Bronchial epithelial cell (primary cell): ENCODE measurements at regions not wholly inside any gene's neighbourhood (a gene's known extent, or its start where the extent isn't known, plus 50 kb on each side); places are given as distances from the start of the nearest gene placed in this dataset.
"Not testable (repeated sequence)": the region's sequence is repeated elsewhere in the genome, so short reads cannot be mapped to it uniquely, and the experiment has no call there.

Experiments
- DNase-seq: peaks from one replicate; pipeline ENCODE4 v3.0.0-alpha.2; 2010; ENCODE audit warnings: low read depth
- FAIRE-seq: peaks from 2 replicates; lab custom pipeline; 2011; peaks lifted over from hg19 to GRCh38; lab: Jason Lieb, UNC
- H3K27me3 ChIP-seq: 2 replicates; pipeline ENCODE4 v1.5.1; 2011; ENCODE audit warnings: low read length; ENCODE audit not compliant: control insufficient read depth, insufficient read depth
- H3K36me3 ChIP-seq: 2 replicates; pipeline ENCODE4 v1.5.1; 2011; ENCODE audit warnings: low read length; ENCODE audit not compliant: control insufficient read depth, insufficient read depth
- H3K4me3 ChIP-seq: 2 replicates; pipeline ENCODE4 v1.5.1; 2011; ENCODE audit warnings: mild to moderate bottlenecking, low read depth, low read length, control low read depth
- CTCF ChIP-seq: IDR thresholded peaks from 2 replicates; pipeline ENCODE4 v1.5.1; 2011; ENCODE audit warnings: mild to moderate bottlenecking, moderate library complexity, low read length, control low read depth, inconsistent platforms; ENCODE audit not compliant: insufficient read depth, severe bottlenecking

GRCh38 chr3:160098261-160098908 lies 109.8 kb downstream of the IL12A start:
- Histone ChIP-seq H3K4me3 (no peak overlapping the region), H3K36me3 (no peaks in the 10 kb centered on the region), H3K27me3 (no peaks in the 10 kb centered on the region)
- FAIRE-seq: no peak
- DNase-seq: no peak
- no peak for TF ChIP-seq CTCF

DNA sequence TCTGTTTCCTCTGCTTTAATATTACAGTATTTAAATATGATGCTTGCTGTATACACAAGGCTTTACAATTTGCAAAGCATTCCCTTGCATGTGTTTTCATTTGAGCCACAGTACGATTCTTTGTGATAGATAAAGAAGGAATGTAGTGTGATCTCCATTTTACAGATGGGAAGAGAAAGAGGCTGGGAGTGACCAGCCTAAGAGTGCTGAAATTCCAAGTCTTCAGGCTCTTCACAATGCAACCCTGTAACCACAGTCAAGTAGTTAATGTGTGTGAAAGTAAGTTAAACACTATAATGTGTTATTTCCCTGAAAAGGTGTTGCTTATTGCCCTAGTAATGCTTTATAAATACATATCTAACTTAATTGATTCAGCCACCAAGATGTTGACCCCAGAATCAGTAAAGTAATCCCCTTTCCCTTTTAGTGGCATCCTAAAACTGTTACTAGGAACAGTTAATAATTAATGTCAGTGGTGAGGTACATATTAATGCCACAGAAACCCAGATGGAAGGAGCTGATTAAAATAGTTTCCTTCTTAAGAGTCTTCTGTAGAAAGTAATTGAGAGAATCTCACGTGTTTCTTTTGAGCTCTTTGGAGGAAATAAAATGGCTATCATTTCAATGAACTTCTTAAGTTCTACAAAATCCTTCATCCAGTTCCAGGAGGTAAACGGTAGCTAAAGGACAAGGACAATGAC lies 110.4 kb downstream of the IL12A start:
- no peak for TF ChIP-seq CTCF
- no peaks in the 10 kb centered on the region for H3K36me3 ChIP-seq
- DNase-seq: no peak

DNA sequence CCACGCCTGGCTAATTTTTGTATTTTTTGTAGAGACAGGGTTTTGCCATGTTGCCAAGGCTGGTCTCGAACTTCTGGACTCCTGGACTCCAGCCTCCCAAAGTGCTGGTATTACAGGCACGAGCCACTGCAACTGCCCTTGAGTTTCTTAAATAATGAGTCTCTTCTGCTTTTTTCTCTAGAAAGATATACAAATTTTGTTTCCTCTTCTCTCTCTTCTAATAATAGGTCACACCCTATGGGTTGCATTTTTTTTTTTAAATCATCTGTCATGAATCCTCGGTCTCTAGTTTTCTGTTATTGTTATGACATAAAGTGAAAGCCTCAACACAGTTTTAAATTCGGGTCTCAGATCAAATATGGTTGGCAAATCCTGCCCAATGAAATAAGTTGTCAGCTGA lies 111.2 kb downstream of the IL12A start:
- DNase-seq: no peak
- no peak for TF ChIP-seq CTCF
- FAIRE-seq: no peak

More for the DNA sequence above, 110.4 kb downstream of the IL12A start:
- H3K27me3 ChIP-seq: no peaks in the 10 kb centered on the region
- no peak for FAIRE-seq
- H3K4me3 ChIP-seq: no peak overlapping the region

DNA sequence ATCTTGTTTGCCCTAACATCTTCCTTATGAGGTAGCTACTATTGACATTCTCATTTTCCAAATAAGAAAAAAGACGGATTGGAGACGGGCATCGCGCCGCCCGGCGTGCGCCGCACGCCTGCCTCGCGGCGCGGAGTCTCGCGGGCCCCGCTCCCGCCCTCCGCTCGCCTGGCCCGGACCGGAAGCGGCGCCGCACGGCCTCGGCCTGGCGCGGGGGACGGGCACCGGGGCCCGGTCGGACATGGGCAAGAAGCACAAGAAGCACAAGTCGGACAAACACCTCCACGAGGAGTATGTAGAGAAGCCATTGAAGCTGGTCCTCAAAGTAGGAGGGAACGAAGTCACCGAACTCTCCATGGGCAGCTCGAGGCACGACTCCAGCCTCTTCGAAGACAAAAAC lies 112.0 kb downstream of the IL12A start:
- FAIRE-seq (no peak), DNase-seq (no peak)
- TF ChIP-seq CTCF: no peak
- Histone ChIP-seq H3K4me3 (no peak overlapping the region), H3K27me3 (no peaks in the 10 kb centered on the region), H3K36me3 (no peaks in the 10 kb centered on the region)

More for the DNA sequence above, 111.2 kb downstream of the IL12A start:
- Histone ChIP-seq H3K36me3 (no peaks in the 10 kb centered on the region), H3K27me3 (no peaks in the 10 kb centered on the region), H3K4me3 (no peak overlapping the region)

DNA sequence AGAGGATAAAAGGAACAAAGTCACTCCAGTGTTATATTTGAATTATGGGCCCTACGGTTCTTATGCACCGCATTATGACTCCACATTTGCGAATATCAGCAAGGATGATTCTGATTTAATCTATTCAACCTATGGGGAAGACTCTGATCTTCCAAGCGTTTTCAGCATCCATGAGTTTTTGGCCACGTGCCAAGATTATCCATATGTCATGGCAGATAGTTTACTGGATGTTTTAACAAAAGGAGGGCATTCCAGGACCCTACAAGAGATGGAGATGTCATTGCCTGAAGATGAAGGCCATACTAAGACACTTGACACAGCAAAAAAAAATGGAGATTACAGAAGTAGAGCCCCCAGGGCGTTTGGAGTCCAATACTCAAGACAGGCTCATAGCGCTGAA lies 113.4 kb downstream of the IL12A start:
- DNase-seq, FAIRE-seq, H3K36me3 ChIP-seq, H3K4me3 ChIP-seq, H3K27me3 ChIP-seq: not testable (repeated sequence)

- no peak for FAIRE-seq
These were observed 114.8 kb downstream of the IL12A start for GRCh38 chr3:160103397-160103796.

More at GRCh38 chr3:160103397-160103796, 114.8 kb downstream of the IL12A start:
- no peaks in the 10 kb centered on the region for H3K27me3 ChIP-seq
- no peak for TF ChIP-seq CTCF
- DNase-seq: no peak
- no peak overlapping the region for H3K4me3 ChIP-seq
- H3K36me3 ChIP-seq: no peaks in the 10 kb centered on the region
